Esophagus mucosa (tissue), 1 donor: ENCODE measurements at regions not wholly inside any gene's neighbourhood (a gene's known extent, or its start where the extent isn't known, plus 50 kb on each side); places are given as distances from the start of the nearest gene placed in this dataset.

Experiments used
- ATAC-seq: fragments of 200-7000 bp; cut with Tn5 transposase; one replicate; pipeline ENCODE4 v1.9.1; 2020
- donor health status: DM: yes; HTN: yes; CAD: no.

DNA sequence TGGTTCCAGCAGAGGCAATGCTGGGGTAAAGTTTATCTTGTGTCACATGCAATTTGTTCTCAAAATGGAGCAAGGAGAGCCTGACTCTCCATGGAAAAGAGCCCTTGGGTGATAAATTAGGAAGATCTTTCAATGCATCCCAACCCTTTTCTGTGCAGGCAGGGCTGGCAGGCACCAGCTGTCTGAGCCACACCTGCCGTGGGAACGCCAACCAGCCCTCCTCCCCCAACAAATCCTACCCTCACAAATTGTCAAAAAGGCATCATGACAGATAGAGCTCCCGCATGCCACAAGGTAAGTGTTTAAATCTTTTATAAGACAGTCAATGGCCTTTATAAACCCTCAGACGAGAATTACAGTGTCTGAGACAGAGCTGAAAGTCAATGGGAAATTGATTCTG is 418.5 kb upstream of the CDH5 start:
- ATAC-seq, result no peak

DNA sequence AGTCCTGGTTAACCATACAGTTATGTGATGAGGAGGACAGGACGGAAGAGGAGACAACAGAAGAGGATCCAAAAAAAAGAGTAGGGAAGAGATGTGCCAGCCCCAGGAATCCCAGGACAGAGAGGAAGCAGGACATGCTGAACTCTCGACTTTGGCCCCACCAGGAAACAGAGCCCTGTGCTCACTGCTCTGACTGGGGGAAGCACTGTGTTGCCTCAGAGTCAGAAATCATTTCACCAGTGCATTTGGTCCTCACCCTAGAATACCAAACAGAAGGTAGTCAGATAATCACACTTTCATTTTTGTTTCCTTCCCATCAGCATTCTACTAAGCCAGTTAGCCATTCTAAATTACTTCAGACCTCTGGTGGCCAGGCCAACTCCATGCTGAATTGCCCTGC is 421.0 kb upstream of the CDH5 start:
- no peak for ATAC-seq

DNA sequence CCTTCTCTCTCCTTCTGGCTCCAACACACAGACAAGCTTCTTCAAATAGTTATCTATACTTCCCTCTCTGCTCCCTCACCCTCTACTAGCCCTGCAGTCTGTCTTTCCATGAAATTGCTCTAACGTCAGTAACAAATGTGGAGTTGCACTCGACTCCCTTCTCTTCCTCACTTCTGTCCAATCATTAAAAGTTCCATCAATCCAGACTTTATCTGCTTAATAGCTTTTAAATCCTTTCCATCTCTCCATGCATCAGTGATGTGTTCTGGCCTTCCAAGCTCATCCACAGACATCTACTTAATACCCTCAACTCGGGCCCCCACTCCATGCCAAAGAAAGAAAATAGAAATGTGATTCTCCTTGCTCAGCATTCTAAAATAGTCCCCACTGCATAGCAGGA is 422.1 kb upstream of the CDH5 start:
- ATAC-seq, result no peak

- no peak for ATAC-seq
These were observed 425.8 kb upstream of the CDH5 start for GRCh38 chr16:65940711-65941110.

- ATAC-seq, result no peak
These were observed 428.4 kb upstream of the CDH5 start for GRCh38 chr16:65938083-65938482.

DNA sequence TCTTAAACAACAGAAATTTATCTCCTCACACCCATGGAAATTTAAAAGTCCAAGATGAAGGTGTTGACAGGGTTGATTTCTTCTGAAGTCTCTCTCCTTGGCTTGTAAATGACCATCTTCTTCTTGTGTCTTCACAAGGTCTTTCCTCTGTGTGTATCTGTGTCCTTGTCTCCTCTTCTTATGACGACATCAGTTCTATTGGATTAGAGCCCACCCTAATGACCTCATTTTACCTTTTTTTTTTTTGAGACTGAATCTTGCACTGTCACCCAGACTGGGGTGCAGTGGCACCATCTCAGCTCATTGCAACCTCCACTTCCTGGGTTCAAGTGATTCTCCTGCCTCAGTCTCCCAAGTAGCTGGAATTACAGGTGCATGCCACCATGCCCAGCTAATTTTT is 429.0 kb upstream of the CDH5 start:
- no peak for ATAC-seq

DNA sequence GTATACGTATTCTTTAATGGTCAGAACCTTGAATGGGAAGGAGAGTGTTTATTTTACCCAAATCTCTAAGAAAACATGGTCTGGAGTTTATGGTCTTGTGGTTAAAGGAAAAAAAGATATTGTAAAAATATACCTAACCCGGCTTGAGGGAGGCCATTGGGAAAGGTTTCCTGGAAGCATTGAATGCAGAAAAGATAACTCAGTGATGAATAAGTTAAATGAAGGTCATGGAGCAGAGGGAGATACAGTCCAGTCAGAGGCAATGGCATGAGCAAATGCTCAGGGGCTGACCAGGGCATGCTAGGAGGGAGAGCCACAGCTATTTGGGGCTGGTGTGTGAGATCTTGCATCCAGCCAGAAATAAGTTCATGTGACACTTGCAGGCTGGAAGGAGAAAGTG is 430.4 kb upstream of the CDH5 start:
- no peak for ATAC-seq

GRCh38 chr16:65934443-65934842 is 432.0 kb upstream of the CDH5 start:
- no peak for ATAC-seq

- no peak for ATAC-seq
These were observed 432.8 kb upstream of the CDH5 start for GRCh38 chr16:65933703-65934102.

DNA sequence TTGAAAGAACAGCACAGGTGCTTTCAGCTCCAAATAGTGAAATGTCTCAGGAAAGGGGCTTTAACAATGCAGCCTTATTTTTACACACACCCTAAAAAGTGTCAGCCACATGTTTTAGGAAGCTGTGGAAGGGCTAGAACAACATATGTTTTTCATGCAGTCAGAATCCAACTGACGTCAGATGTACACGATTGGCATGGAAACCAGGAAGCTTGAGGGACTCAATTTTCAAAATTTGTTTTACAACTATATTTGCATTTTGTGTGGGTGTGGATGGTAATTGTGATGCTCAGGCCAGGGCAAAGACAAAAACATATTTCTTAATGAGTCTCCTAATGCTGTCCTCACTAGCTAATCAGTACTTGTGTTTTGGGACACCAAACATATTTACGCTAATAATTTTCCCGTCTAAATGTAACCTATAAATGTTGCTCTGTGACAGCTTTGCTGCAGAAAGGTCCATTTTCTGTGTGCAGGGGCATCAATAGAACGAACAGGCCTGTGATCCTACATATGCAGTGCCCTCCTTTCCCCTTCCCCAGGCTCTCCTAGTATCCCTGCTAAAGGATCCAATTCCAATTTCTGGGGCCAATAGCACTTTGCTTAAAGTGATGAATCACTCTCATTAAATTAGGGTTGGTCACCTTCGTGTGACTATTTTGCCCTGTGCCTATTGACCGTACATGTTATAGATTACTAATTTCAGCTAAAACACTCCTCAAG is 434.0 kb upstream of the CDH5 start:
- no peak for ATAC-seq

DNA sequence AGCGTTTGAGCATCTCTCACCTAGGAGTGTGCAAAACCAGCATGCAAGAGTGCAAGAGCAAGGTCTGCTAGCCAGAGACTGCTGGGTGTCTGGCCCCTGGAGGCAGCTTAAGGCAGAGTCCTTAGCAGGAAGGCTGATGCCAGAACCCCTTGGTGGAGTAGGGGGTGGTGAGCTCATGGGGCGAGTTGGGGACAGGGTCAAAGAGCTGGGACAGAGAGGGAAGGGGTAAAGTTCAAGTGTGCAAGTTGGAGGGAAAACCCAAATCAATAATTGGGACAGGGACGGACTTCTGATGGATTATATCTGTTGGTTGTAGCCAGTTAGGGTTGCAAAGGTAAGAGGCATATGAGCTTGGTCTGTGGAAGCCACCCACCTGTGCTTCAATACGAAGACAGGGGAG is 443.6 kb upstream of the CDH5 start:
- ATAC-seq, result no peak

DNA sequence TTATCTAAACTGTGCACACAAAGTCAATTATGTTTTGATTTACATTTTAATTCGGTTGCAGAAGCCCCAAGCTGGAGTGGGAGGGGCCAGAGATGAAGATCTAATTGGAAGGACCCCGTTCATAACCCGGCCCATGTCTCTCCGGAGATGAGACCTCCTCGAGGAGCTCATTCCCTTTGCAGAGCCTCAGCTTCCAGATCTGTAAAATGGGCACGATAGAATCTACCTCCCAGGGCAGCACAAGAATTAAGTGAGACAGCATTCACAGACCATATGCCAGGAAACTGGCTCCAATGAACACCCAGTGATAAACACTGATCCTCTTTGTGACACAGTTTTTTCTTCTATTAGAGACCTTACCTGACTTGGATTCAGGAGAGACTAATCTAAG is 446.5 kb upstream of the CDH5 start:
- ATAC-seq, result no peak

DNA sequence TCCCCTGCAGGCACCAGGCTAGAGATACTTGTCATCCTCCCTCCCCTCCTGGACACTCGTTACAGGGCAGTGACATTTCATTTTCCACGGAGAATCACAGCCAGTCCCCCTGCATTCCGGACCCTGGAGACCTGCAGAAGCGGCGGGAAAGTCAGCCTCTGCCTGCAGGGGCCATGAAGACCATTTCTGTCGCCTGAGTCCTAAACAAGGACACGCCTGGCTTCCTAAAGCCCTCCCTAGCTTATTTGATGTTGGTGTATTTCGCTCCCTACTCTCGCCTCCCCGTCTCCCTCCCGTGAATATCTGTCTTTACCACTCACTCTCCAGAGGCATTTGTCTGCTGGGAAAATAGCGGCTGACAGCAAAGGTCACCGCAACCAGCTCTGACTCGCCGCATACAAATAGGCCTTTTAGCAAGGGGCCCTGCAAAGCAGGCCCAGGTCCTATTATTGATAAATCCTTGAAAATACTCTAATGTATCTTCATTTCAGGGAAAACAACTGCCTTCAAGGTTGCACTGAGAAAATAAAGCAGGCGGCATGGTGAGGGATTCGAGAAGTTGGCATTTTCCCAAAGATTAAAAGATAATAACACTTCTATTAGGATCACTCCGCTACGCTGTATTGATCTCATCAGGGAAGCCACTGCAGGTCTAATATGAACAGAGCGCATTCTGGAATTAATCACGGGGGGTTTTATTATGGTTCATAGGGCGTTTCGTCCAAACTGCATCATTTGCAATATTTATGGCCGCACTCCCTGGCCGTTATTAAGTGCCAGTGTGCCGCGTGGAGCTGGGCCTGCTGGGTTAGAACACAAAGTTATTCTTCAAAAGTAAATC is 447.1 kb upstream of the CDH5 start:
- no peak for ATAC-seq

- no peak for ATAC-seq
These were observed 449.0 kb upstream of the CDH5 start for GRCh38 chr16:65917466-65917865.

DNA sequence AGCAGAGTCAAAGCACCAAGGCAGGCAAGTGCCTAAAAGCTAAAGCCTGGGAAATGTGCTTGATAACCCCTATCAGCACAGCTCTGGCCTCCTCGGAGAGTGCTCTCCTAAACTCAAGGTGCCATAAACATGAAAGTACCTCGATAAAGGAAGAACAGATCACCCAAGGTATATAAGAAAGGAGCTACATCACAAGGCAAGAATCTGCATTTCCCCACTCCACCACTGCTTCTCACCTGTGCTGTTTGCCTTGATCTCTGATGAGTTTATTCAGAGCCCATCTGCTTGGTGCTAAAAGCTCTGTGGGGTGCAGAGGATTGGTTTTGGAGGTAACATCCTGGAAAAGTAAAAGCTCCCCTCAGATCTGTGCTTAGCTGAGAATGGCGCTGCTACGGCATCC is 449.5 kb upstream of the CDH5 start:
- ATAC-seq, result no peak

GRCh38 chr16:65910291-65910690 is 456.2 kb upstream of the CDH5 start:
- peak; percentile 18 for ATAC-seq

DNA sequence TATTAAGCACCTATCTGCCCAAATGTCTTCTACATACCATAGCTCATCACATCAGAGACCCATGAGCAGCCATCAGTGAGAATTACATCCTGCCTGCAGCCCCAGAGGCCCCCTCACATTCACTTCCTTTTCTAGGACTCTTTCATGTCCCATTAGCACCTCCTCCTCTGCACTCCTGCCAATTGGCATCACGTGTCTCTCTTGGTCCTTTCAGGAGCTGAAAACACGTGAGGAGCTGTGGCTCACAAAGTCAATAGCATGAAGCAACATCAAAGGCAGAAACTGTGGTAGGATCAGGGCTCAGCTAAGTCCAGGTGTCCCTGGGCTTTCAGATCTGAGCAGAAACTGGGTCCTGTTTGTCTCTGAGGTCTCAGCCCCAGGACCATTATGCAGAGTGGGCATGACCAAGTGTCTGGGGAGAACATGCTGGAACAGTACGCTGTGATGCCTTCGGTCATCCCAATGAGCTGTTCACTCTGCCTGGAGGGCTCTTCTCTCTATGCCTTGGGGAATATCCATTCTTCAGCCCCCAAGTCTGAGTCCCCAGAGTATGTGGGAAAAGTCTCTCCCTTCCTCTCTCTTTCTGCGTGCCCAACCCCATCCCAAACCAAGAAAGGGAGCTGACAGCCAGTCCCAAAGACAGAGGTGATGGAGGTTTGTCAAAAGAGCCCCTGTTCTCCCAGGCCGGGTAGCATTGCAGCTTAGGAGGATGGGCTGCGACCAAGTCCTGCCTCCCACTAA is 457.0 kb upstream of the CDH5 start:
- peak; percentile 49 for ATAC-seq

DNA sequence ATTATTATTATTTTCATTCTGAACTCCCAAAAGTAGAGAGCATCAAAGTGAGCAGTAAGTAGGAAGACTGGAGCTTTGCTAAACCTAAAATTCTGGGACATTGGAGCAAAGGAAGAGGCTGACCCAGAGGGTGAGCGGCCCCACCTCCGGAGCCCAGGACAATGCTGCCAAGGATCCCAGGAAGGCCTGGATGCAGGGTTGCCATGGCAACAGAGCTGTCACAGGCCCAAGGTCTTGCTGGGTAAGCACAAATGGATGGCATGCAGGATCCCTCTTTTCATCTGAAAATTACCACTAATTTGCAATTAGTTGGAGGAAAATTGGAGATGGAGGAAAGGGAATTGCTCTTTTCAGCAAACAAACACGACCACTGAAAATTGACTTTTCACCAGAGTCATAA is 457.9 kb upstream of the CDH5 start:
- ATAC-seq, result no peak

GRCh38 chr16:65905331-65905730 is 461.2 kb upstream of the CDH5 start:
- no peak for ATAC-seq

- no peak for ATAC-seq
These were observed 469.9 kb upstream of the CDH5 start for GRCh38 chr16:65896448-65897153.

GRCh38 chr16:65895906-65896305 is 470.6 kb upstream of the CDH5 start:
- ATAC-seq, result no peak

DNA sequence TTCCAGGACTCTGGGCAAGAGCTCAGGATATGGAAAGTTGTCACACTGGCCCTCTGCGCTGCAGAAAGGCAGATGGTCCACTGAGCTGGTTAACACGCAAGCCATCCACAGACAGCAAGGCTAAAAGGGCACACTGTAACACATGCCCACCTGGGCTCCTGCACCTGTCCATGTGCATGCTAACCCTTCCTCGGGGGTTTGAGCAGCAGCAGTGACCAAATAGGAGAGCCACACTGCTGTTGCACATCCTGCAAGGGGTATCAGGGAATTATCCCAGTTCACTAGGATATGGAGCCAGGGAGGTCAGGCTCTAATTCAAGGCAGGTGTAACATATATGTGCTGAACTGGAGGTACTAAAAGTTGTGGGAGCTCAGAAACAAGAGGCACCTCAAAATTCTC is 471.0 kb upstream of the CDH5 start:
- no peak for ATAC-seq

- ATAC-seq, result no peak
These were observed 476.3 kb upstream of the CDH5 start for GRCh38 chr16:65890203-65890602.
